ENCODE measurements at regions not wholly inside any gene's neighbourhood (a gene's known extent, or its start where the extent isn't known, plus 50 kb on each side); places are given as distances from the start of the nearest gene placed in this dataset.

DNA sequence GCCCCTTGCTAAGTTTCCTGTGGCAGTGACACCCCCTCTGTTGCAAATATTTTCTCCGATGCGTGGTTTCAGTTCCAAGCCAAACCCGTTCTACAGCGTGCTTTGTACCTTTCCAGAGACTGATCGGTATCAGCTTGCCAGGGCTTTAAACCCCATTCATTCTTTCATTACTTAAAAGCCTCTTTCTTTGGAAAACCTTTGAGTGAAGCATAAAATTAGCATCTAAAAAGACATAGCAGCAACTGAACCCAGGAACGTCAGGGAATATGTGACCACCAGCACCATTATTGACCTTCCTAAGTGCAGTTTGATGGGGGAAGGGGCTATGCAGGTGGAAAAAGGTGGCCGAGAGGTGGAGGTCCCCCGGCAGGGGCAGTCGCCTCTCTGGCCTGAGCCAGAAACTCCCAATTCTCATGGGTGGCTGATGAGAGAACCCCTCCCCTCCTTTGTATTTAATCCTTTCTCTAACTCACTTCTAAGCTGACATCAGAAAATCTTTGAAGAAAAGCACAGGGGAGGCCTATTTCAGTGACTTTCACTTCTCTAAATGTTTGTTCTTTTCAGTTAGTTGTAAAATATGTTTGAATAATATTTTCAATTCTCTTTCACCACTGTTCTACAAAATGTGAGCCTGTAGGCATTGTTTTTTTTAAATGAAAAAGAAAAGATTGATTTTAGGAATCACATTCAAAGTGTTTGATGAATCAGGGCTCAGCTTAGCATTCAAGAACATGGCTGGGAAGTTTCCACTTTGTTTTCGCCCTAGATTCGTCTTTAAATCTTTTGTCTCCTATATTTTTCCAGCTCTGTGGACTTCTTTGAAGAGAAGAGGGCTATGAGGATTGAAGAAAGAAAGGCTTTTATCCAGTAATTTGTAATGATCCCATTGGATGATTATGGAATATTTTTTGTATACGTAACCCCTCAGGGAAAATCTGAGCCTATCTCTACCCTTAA is 89.2 kb downstream of the RSPH3 start:
- peak overlapping the region; percentile 52 for H3K4me3 ChIP-seq (ENCODE audit: low read depth, low read length)
- peak; percentile 49 for DNase-seq (ENCODE audit: low read depth)
- TF ChIP-seq, protein P1, sequence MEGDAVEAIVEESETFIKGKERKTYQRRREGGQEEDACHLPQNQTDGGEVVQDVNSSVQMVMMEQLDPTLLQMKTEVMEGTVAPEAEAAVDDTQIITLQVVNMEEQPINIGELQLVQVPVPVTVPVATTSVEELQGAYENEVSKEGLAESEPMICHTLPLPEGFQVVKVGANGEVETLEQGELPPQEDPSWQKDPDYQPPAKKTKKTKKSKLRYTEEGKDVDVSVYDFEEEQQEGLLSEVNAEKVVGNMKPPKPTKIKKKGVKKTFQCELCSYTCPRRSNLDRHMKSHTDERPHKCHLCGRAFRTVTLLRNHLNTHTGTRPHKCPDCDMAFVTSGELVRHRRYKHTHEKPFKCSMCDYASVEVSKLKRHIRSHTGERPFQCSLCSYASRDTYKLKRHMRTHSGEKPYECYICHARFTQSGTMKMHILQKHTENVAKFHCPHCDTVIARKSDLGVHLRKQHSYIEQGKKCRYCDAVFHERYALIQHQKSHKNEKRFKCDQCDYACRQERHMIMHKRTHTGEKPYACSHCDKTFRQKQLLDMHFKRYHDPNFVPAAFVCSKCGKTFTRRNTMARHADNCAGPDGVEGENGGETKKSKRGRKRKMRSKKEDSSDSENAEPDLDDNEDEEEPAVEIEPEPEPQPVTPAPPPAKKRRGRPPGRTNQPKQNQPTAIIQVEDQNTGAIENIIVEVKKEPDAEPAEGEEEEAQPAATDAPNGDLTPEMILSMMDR (IDR thresholded peaks at IDR 0.05; ENCODE audit: low read depth, low read length, missing control alignments), result no peak

DNA sequence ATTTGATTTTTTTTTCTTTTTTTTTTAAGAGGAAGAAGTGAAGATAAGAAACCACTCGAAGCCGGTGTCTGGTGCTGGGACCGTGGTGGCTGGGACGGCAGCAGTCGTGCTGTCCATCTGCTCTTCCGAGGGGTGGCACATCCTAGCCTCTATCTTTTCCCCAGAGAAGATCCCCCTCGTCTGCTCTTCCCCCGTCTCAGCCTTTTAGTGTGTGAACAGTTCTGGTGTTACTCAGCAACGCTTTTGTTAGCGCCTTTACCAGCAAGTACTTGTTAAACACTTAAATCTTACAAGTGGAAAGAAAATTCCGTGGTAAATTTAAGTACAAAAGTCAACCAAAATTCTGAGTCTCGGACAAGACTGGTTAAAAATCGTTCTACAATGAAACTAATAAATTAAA is 90.1 kb downstream of the RSPH3 start:
- no peak overlapping the region; the same call in 1 of the 2 replicates for H3K4me3 ChIP-seq (ENCODE audit: low read depth, low read length)
- TF ChIP-seq, protein P1 (IDR thresholded peaks at IDR 0.05; ENCODE audit: low read depth, low read length, missing control alignments), result no peak
- peak; percentile 15 for DNase-seq (ENCODE audit: low read depth)

DNA sequence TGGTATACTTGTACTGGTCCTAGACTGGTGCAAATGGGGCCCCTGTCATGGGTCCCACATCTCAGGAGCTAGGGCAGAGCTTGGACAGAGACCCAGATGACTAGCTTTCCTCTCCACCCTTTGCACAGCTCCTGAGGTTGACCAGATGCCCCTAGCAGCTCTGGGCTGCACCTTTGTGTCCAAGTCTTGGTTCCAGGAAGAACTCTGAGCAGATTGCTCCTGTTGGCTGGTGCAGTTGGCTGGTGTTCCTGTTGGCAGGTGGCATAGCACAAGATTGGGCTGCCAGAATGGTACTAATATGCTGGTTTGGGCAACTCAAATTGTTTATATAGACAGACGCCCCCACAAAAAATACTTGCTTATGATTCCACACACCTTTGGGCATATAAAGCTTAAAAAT is 89.4 kb upstream of the EZR start:
- DNase-seq (ENCODE audit: low read depth), result no peak
- no peak overlapping the region for H3K4me3 ChIP-seq (ENCODE audit: low read depth, low read length)
- TF ChIP-seq, protein P1 (IDR thresholded peaks at IDR 0.05; ENCODE audit: low read depth, low read length, missing control alignments), result no peak

DNA sequence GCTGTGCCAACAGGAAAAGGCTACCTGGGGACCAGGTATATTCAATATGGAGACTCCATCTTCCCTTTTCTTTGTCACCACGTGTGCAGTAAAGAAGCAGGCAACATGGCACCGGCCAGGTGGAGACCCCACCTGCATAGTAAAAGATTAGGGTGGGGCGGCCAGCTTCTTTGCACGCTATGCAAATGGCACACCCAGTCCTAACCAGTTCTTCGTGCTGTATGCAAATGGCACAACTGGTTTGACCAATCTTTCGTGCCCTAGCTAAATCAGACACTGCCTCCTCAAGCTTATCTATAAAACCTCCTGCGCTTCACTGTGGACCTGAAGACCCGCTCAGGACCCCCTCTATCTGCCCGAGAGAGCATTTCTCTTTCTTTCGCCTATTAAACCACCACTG is 88.8 kb upstream of the EZR start:
- DNase-seq (ENCODE audit: low read depth), result no peak
- H3K4me3 ChIP-seq (ENCODE audit: low read depth, low read length), result no peak overlapping the region
- TF ChIP-seq, protein P1 (IDR thresholded peaks at IDR 0.05; ENCODE audit: low read depth, low read length, missing control alignments), result no peak

DNA sequence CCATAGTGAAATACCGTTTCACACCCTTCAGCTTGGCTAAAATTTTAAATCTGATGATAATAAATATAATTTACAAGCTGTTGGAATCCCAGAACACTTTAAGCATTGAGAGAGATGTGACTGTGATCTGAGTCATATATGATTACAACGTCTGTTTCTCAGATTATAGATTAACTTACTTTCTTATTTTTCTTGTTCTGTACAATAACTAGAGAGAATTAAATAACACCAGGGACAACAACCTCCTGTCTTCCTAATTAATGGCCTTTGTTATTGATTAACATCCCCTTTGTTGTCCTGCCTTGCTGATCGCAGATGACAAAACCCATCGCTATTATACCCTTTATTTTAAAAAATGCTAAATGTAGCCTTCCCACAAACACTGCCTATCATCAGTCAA is 87.8 kb upstream of the EZR start:
- TF ChIP-seq, protein P1 (IDR thresholded peaks at IDR 0.05; ENCODE audit: low read depth, low read length, missing control alignments), result no peak
- no peak for DNase-seq (ENCODE audit: low read depth)
- H3K4me3 ChIP-seq (ENCODE audit: low read depth, low read length), result no peak overlapping the region

DNA sequence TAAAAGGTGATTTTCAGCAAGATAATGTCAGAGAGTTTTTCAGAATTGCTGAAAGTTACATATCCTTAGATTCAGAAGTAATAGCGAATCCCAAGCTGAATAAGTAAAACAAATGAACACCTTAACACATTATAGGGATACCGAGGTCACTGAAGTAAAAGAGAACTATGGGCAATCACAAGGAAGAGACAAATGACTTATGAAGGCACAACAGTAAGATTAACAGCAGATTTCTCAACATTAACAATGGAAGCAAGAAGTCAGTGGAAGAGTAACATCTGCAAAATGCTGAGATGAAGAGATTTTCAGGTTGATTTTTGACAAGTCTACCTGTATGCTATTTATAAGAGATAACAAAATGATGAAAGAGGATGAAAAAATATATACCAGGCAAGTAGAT is 86.1 kb upstream of the EZR start:
- DNase-seq (ENCODE audit: low read depth), result no peak
- H3K4me3 ChIP-seq (ENCODE audit: low read depth, low read length), result no peak overlapping the region
- TF ChIP-seq, protein P1 (IDR thresholded peaks at IDR 0.05; ENCODE audit: low read depth, low read length, missing control alignments), result no peak

DNA sequence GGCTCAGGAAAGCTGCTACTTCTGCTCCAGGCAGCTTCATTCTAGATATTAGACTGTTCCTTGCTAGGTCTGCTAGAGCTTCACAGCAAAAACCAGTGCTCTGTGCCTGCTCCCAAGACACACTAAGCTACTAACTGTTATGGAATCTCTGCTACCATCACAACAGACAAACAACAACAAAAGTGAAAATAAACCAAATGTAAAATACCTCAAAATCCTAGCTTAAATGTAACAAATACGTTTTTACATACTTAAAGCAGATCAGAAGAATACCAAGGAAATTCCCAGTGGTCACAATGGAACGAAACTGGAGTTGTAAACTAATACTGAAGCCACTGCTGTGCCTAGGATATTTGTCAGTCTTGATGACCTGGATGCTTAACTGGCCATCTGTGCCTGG is 84.6 kb upstream of the EZR start:
- DNase-seq (ENCODE audit: low read depth), result no peak
- TF ChIP-seq, protein P1 (IDR thresholded peaks at IDR 0.05; ENCODE audit: low read depth, low read length, missing control alignments), result no peak
- H3K4me3 ChIP-seq (ENCODE audit: low read depth, low read length), result no peak overlapping the region
